A549 (cell line): ENCODE measurements at regions not wholly inside any gene's neighbourhood (a gene's known extent, or its start where the extent isn't known, plus 50 kb on each side); places are given as distances from the start of the nearest gene placed in this dataset.

Source experiments
- ATAC-seq, 2 experiments: fragments of 200-7000 bp in 1 of 2; fragments of >200 bp in 1 of 2; cut with Nextera tagmentation in 1 of 2; cut with Tn5 transposase in 1 of 2; 3 replicates each; pipeline versions ENCODE4 v1.8.0 to v1.9.1; 2018 to 2020; ENCODE audit warnings: mild to moderate bottlenecking in 1 of 2, moderate library complexity in 1 of 2
- CTCF ChIA-PET: fragments of 300-600 bp; sonication (Branson Sonifier 250); formaldehyde crosslinking; extraction: SDS; loops from one replicate; lab custom pipeline; 2021; ENCODE audit warnings: antibody characterized with exemption, inconsistent platforms; lab: Yijun Ruan, JAX
- POLR2A ChIA-PET: fragments of 350-600 bp; formaldehyde crosslinking; extraction: SDS; loops from one replicate; lab custom pipeline; 2021; ENCODE audit warnings: antibody characterized with exemption, inconsistent platforms; lab: Yijun Ruan, JAX
- DNase-seq, 2 experiments: peaks; one replicate each; pipeline versions ENCODE4 v3.0.0 to v3.0.0-alpha.2; 2011 to 2016; ENCODE audit warnings: low read depth in 1 of 2, low spot score in 1 of 2
- FAIRE-seq: peaks from 2 replicates; lab custom pipeline; 2011; peaks lifted over from hg19 to GRCh38; lab: Jason Lieb, UNC
- H3K27ac ChIP-seq, 2 experiments: fragments of >200 bp; sonication (Bioruptor Twin); formaldehyde crosslinking; 3 replicates each; pipeline ENCODE4 v1.5.1; 2016 to 2017
- H3K4me1 ChIP-seq: fragments of >200 bp; sonication (Bioruptor Twin); formaldehyde crosslinking; 3 replicates; pipeline ENCODE4 v1.6.1; 2016
- H3K4me2 ChIP-seq: fragments of >200 bp; sonication (Bioruptor Twin); formaldehyde crosslinking; 3 replicates; pipeline ENCODE4 v1.6.1; 2016
- H3K4me3 ChIP-seq: fragments of >200 bp; sonication (Bioruptor Twin); formaldehyde crosslinking; 3 replicates; pipeline ENCODE4 v1.5.1; 2016
- H3K9me3 ChIP-seq: fragments of >200 bp; sonication (Bioruptor Twin); formaldehyde crosslinking; 3 replicates; pipeline ENCODE4 v1.6.1; 2016
- BHLHE40 ChIP-seq: IDR thresholded peaks from 2 replicates; pipeline ENCODE4 v1.6.1; 2012; ENCODE audit warnings: low read depth, low read length, inconsistent platforms
- CTCF ChIP-seq: fragments of >200 bp; sonication (Bioruptor Twin); formaldehyde crosslinking; IDR thresholded peaks from 3 replicates; pipeline ENCODE4 v1.5.1; 2016
- EHMT2 ChIP-seq: fragments of 200-600 bp; sonication (generic); IDR thresholded peaks from 2 replicates; pipeline ENCODE4 v1.6.1; 2016; ENCODE audit warnings: antibody characterized with exemption, low read depth, mild to moderate bottlenecking, moderate library complexity
- EP300 ChIP-seq, 2 experiments: fragments of >200 bp; sonication (Bioruptor Twin); formaldehyde crosslinking; IDR thresholded peaks; 2 replicates in 1 of 2; 3 replicates in 1 of 2; pipeline ENCODE4 v1.6.1; 2016 to 2017
- GATA3 ChIP-seq: IDR thresholded peaks from 2 replicates; pipeline ENCODE4 v1.6.1; 2012; ENCODE audit warnings: borderline replicate concordance
- HDAC2 ChIP-seq: fragments of 200-600 bp; sonication (generic); IDR thresholded peaks from 2 replicates; pipeline ENCODE4 v1.6.1; 2016
- JUN ChIP-seq, 2 experiments: fragments of >200 bp; sonication (Bioruptor Twin); formaldehyde crosslinking; IDR thresholded peaks; 2 replicates in 1 of 2; 3 replicates in 1 of 2; pipeline ENCODE4 v1.6.1; 2016 to 2017
- JUNB ChIP-seq: fragments of >200 bp; sonication (Bioruptor Twin); formaldehyde crosslinking; IDR thresholded peaks from 2 replicates; pipeline ENCODE4 v1.6.1; 2016
- KDM1A ChIP-seq: fragments of 200-600 bp; sonication (generic); IDR thresholded peaks from 2 replicates; pipeline ENCODE4 v1.6.1; 2016; ENCODE audit warnings: low read depth, mild to moderate bottlenecking
- KDM5A ChIP-seq: fragments of 200-600 bp; sonication (generic); IDR thresholded peaks from 2 replicates; pipeline ENCODE4 v1.6.1; 2016; ENCODE audit warnings: antibody characterized with exemption, mild to moderate bottlenecking
- MYC ChIP-seq: IDR thresholded peaks from 2 replicates; pipeline ENCODE4 v1.6.1; 2012; ENCODE audit warnings: mild to moderate bottlenecking, inconsistent platforms, low read length, improper control_type of control experiment, borderline replicate concordance
- NPAS2 ChIP-seq: fragments of 250-450 bp; sonication (Bioruptor Pico); IDR thresholded peaks from 2 replicates; pipeline ENCODE4 v1.8.0; 2022; ENCODE audit warnings: mild to moderate bottlenecking, moderate library complexity, borderline replicate concordance
- PHF8 ChIP-seq: fragments of 200-600 bp; sonication (generic); IDR thresholded peaks from 2 replicates; pipeline ENCODE4 v1.6.1; 2016; ENCODE audit warnings: low read depth, mild to moderate bottlenecking, antibody characterized with exemption, moderate library complexity, borderline replicate concordance
- RCOR1 ChIP-seq: fragments of 150-350 bp; IDR thresholded peaks from 2 replicates; pipeline ENCODE4 v1.6.1; 2014; ENCODE audit warnings: antibody characterized with exemption, low read length, low read depth
- SMC3 ChIP-seq: fragments of >200 bp; sonication (Bioruptor Twin); formaldehyde crosslinking; IDR thresholded peaks from 3 replicates; pipeline ENCODE4 v1.6.1; 2018; ENCODE audit warnings: inconsistent platforms
- ZC3H11A ChIP-seq: fragments of 450-650 bp; IDR thresholded peaks from 2 replicates; pipeline ENCODE4 v1.6.1; 2014; ENCODE audit warnings: antibody characterized with exemption, mild to moderate bottlenecking
- ZSCAN20 ChIP-seq: fragments of 250-450 bp; sonication (Bioruptor Pico); IDR thresholded peaks from 2 replicates; pipeline ENCODE4 v1.8.0; 2022; ENCODE audit warnings: mild to moderate bottlenecking, moderate library complexity
- WGBS: methylation state at CpG from one replicate; pipeline ENCODE4 v1.1.6; 2017; ENCODE audit errors: missing lambda C conversion rate; 5-methylcytosine and 5-hydroxymethylcytosine counted together
- TF ChIP-seq, protein P1 (sequence below): fragments of 250-450 bp; sonication (Bioruptor Pico); IDR thresholded peaks from 2 replicates; pipeline ENCODE4 v1.5.0; 2021; ENCODE audit warnings: mild to moderate bottlenecking, moderate library complexity, borderline replicate concordance

DNA sequence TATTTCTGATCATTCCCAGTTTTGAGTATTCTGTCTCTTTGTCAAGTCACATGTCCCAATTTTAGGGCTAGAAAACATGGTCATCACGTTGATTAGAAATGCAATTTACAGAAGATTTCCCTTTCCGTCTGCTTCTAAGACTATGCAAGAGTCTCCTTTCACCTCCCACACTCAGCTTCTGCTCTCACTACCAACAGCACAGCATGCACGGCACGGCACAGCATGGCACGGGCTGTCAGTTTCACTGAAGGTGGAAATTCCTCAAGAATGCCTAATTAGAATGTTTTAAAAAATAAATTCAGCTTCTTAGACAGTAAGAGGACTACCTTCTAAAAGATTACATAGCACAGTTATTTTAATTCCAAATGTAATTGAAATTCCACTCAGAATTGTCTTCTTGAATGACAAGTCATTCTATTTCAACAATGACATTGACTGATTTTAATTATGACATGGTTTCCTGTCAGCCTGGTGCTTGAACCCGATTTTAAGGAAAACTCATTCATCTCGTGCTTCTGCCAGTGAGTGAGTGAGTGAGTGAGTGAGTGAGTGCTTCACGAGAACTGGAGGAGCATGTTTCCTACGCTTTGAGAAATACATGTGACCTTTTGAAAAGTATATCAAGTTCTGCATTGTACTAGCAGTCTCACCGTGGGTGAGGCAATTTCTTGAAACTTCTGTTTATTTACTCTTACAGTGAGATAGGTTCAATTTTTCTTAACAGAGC lies 124.8 kb upstream of the SORBS2 start:
- no peak for ATAC-seq
- POLR2A ChIA-PET: no interaction called here
- DNase-seq: no peak
- no peak overlapping the region for H3K27ac ChIP-seq
- no peak for FAIRE-seq
- H3K4me3 ChIP-seq: no peak overlapping the region
- H3K9me3 ChIP-seq: no peaks in the 10 kb centered on the region
- CTCF ChIA-PET: interaction anchor here (1.3 kb wide), 1 partner anchor 85 kb away, joined by 3 read pairs; no protein-coding TSS in a partner anchor
- 42% methylated on average over 10 of the region's 10 CpGs for WGBS
- H3K4me1 ChIP-seq: no peaks in the 10 kb centered on the region
- TF ChIP-seq KDM1A: no peak
- TF ChIP-seq HDAC2: no peak
- no peak for TF ChIP-seq MYC
- TF ChIP-seq JUNB: no peak
- no peak for TF ChIP-seq CTCF
- TF ChIP-seq KDM5A: no peak
- TF ChIP-seq JUN (IDR thresholded peaks at IDR 0.05): no peak
- no peak for TF ChIP-seq PHF8
- no peak overlapping the region for H3K4me2 ChIP-seq

DNA sequence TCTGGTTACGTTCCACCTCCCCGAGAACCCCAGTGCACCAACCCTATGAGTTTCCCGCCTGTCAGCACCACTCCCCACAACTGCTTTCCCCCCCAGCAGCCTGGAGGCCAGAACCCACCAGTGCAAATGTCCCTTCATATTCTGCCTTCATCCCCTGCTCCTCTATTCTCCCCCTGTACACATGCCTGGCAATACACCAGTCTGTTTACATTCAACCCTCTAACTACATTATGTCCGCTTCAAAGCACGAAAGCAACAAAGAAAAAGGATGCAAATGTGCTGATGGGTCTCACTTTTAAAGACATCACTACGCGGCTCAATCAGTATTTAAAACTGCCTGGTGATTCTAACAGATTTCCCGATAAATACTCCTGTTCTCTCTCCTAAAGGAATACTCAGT lies 126.7 kb upstream of the SORBS2 start:
- CTCF ChIA-PET: no interaction called here
- no peak overlapping the region for H3K4me2 ChIP-seq
- H3K4me1 ChIP-seq: no peaks in the 10 kb centered on the region
- H3K27ac ChIP-seq: no peak overlapping the region
- POLR2A ChIA-PET: no interaction called here
- ATAC-seq (no peak), FAIRE-seq (no peak), DNase-seq (no peak)
- 74% methylated on average over 8 of the region's 8 CpGs for WGBS
- no peaks in the 10 kb centered on the region for H3K9me3 ChIP-seq
- no peak overlapping the region for H3K4me3 ChIP-seq
- no peak for TF ChIP-seq MYC
- no peak for TF ChIP-seq RCOR1
- no peak for TF ChIP-seq GATA3
- no peak for TF ChIP-seq ZC3H11A

DNA sequence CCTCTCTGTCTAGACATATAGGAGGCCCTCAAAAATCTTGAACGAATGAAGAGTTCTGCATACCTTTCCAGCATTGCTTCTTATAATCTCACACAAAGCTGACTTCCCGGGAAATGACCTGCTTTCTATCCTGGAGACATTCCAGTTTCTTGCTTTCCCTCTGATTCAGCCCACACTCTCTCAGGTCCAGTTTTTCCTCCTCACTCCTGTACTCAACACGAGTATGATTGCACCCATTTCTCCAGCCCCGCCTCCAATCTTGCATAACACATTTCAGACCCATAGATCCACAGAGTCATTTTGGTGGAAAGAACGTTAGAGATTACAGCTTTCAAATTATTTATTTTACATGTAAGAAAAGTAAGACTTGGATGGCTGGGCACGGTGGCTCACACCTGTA lies 127.5 kb upstream of the TLR3 start:
- CTCF ChIA-PET: no interaction called here
- no peak for FAIRE-seq
- TF ChIP-seq BHLHE40 (no peak), EP300 (IDR thresholded peaks at IDR 0.05) (no peak), ZSCAN20 (CRISPR knock-in tag) (no peak), SMC3 (no peak), EHMT2 (no peak), NPAS2 (CRISPR knock-in tag) (no peak)
- TF ChIP-seq, protein P1, sequence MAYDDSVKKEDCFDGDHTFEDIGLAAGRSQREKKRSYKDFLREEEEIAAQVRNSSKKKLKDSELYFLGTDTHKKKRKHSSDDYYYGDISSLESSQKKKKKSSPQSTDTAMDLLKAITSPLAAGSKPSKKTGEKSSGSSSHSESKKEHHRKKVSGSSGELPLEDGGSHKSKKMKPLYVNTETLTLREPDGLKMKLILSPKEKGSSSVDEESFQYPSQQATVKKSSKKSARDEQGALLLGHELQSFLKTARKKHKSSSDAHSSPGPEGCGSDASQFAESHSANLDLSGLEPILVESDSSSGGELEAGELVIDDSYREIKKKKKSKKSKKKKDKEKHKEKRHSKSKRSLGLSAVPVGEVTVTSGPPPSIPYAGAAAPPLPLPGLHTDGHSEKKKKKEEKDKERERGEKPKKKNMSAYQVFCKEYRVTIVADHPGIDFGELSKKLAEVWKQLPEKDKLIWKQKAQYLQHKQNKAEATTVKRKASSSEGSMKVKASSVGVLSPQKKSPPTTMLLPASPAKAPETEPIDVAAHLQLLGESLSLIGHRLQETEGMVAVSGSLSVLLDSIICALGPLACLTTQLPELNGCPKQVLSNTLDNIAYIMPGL (CRISPR knock-in tag): no peak
- TF ChIP-seq, all 56 proteins: peak for 0
- DNase-seq (no peak), ATAC-seq (no peak)
- Histone ChIP-seq H3K4me1 (no peaks in the 10 kb centered on the region), H3K4me2 (no peak overlapping the region), H3K27ac (no peak overlapping the region), H3K9me3 (no peaks in the 10 kb centered on the region), H3K4me3 (no peak overlapping the region)
- WGBS: 55% methylated on average over 6 of the region's 6 CpGs
- POLR2A ChIA-PET: no interaction called here
